ENCODE measurements at regions not wholly inside any gene's neighbourhood (a gene's known extent, or its start where the extent isn't known, plus 50 kb on each side); places are given as distances from the start of the nearest gene placed in this dataset.

GRCh38 chr7:124295289-124295688 lies 262.4 kb upstream of the TMEM229A start:
- TF ChIP-seq FOXM1 (IDR thresholded peaks at IDR 0.05; ENCODE audit: low read depth) (no peak), CTCF (IDR thresholded peaks at IDR 0.05) (no peak), MAX (IDR thresholded peaks at IDR 0.05; ENCODE audit: low read depth) (no peak), GABPA (IDR thresholded peaks at IDR 0.05; ENCODE audit: low read depth) (no peak), YY1 (IDR thresholded peaks at IDR 0.05; ENCODE audit: low read depth) (no peak), RCOR1 (IDR thresholded peaks at IDR 0.05; ENCODE audit: low read length) (no peak), NRF1 (IDR thresholded peaks at IDR 0.05; ENCODE audit: low read depth, low read length) (no peak), TCF12 (IDR thresholded peaks at IDR 0.05) (no peak), REST (IDR thresholded peaks at IDR 0.05; ENCODE audit: low read depth, low read length) (no peak), RXRA (IDR thresholded peaks at IDR 0.05; ENCODE audit: borderline replicate concordance, low read depth) (no peak), SIN3A (IDR thresholded peaks at IDR 0.05; ENCODE audit: borderline replicate concordance, low read depth, low read length) (no peak), JUND (IDR thresholded peaks at IDR 0.05) (no peak)

Measured in SK-N-SH (cell line).